ENCODE measurements at regions not wholly inside any gene's neighbourhood (a gene's known extent, or its start where the extent isn't known, plus 50 kb on each side); places are given as distances from the start of the nearest gene placed in this dataset.

GRCh38 chr2:126534478-126534877 is 121.5 kb upstream of the GYPC start:
- Histone ChIP-seq H3K36me3 (replicated peaks in 1 of 2; ENCODE audit: control insufficient read depth in 1 of 2, insufficient read depth in 2 of 2, low read length in 2 of 2) (no peaks in the 10 kb centered on the region), H2AFZ (ENCODE audit: insufficient read depth, low read depth, low read length, poor library complexity, severe bottlenecking) (no peak overlapping the region), H3K4me3 (replicated peaks in 1 of 3; ENCODE audit: low read depth in 2 of 3, low read length in 3 of 3) (no peak overlapping the region), H3K9ac (ENCODE audit: insufficient read depth, low read length, poor library complexity, severe bottlenecking) (no peak overlapping the region), H3K79me2 (ENCODE audit: insufficient read depth, low read length) (no peaks in the 10 kb centered on the region), H3K4me2 (replicated peaks; ENCODE audit: extremely low read depth, low read length, poor library complexity, severe bottlenecking) (no peak overlapping the region), H4K20me1 (ENCODE audit: insufficient read depth, low read length) (no peaks in the 10 kb centered on the region), H3K27ac (ENCODE audit: low read depth in 1 of 2, low read length in 2 of 2) (no peak overlapping the region), H3K4me1 (ENCODE audit: control insufficient read depth in 1 of 2, insufficient read depth in 2 of 2, low read length in 2 of 2) (no peaks in the 10 kb centered on the region), H3K9me3 (replicated peaks in 1 of 2; ENCODE audit: control insufficient read depth in 1 of 2, insufficient read depth in 1 of 2, low read length in 2 of 2) (no peaks in the 10 kb centered on the region), H3K27me3 (ENCODE audit: control insufficient read depth in 2 of 2, insufficient read depth in 2 of 2, low read length in 2 of 2) (no peaks in the 10 kb centered on the region)
- H3K9me3 Mint-ChIP-seq = peaks cover 0 to 7% (median 0%) of the 10 kb centered on the region in 7 donors
- no peak overlapping the region for H3K27ac Mint-ChIP-seq
- peaks cover 0 to 4% (median 2%) of the 10 kb centered on the region in 3 donors for H3K27me3 Mint-ChIP-seq (ENCODE audit: low read depth in 3 of 3)
- intact Hi-C loops (cut with micrococcal nuclease) = no loop called here
- no peak overlapping the region for H3K4me3 Mint-ChIP-seq
- WGBS (ENCODE audit: insufficient coverage) = 0% methylated on average over 5 of the region's 6 CpGs
- H3K4me1 Mint-ChIP-seq = peaks cover 6% of the 10 kb centered on the region
- no peaks in the 10 kb centered on the region for H3K36me3 Mint-ChIP-seq
- no peak for TF ChIP-seq CTCF (IDR thresholded peaks at IDR 0.05)
- DNase-seq = no peak

- Histone ChIP-seq H3K4me2 (replicated peaks; ENCODE audit: extremely low read depth, low read length, poor library complexity, severe bottlenecking) (no peak overlapping the region), H4K20me1 (ENCODE audit: insufficient read depth, low read length) (no peaks in the 10 kb centered on the region), H3K27me3 (ENCODE audit: control insufficient read depth in 2 of 2, insufficient read depth in 2 of 2, low read length in 2 of 2) (no peaks in the 10 kb centered on the region), H2AFZ (ENCODE audit: insufficient read depth, low read depth, low read length, poor library complexity, severe bottlenecking) (no peak overlapping the region), H3K9ac (ENCODE audit: insufficient read depth, low read length, poor library complexity, severe bottlenecking) (no peak overlapping the region), H3K36me3 (replicated peaks in 1 of 2; ENCODE audit: control insufficient read depth in 1 of 2, insufficient read depth in 2 of 2, low read length in 2 of 2) (no peaks in the 10 kb centered on the region), H3K4me3 (replicated peaks in 1 of 3; ENCODE audit: low read depth in 2 of 3, low read length in 3 of 3) (no peak overlapping the region), H3K79me2 (ENCODE audit: insufficient read depth, low read length) (no peaks in the 10 kb centered on the region), H3K27ac (ENCODE audit: low read depth in 1 of 2, low read length in 2 of 2) (no peak overlapping the region), H3K9me3 (replicated peaks in 1 of 2; ENCODE audit: control insufficient read depth in 1 of 2, insufficient read depth in 1 of 2, low read length in 2 of 2) (no peaks in the 10 kb centered on the region), H3K4me1 (ENCODE audit: control insufficient read depth in 1 of 2, insufficient read depth in 2 of 2, low read length in 2 of 2) (no peaks in the 10 kb centered on the region)
- Mint-ChIP-seq H3K4me3 (no peak overlapping the region), H3K4me1 (peaks cover 6% of the 10 kb centered on the region), H3K9me3 (peaks cover 0 to 7% (median under 1%) of the 10 kb centered on the region in 7 donors), H3K36me3 (no peaks in the 10 kb centered on the region), H3K27me3 (ENCODE audit: low read depth in 3 of 3) (peaks cover 0 to 6% (median 2%) of the 10 kb centered on the region in 3 donors), H3K27ac (no peak overlapping the region)
- TF ChIP-seq CTCF (IDR thresholded peaks at IDR 0.05) = no peak
- DNase-seq = no peak
- intact Hi-C loops (cut with micrococcal nuclease) = no loop called here
- 67% methylated on average over 6 of the region's 6 CpGs for WGBS (ENCODE audit: insufficient coverage)
Measured at GRCh38 chr2:126535408-126535807, 120.5 kb upstream of the GYPC start.
